ENCODE measurements at regions not wholly inside any gene's neighbourhood (a gene's known extent, or its start where the extent isn't known, plus 50 kb on each side); places are given as distances from the start of the nearest gene placed in this dataset.
"Not testable (repeated sequence)": the region's sequence is repeated elsewhere in the genome, so short reads cannot be mapped to it uniquely, and the experiment has no call there.

DNA sequence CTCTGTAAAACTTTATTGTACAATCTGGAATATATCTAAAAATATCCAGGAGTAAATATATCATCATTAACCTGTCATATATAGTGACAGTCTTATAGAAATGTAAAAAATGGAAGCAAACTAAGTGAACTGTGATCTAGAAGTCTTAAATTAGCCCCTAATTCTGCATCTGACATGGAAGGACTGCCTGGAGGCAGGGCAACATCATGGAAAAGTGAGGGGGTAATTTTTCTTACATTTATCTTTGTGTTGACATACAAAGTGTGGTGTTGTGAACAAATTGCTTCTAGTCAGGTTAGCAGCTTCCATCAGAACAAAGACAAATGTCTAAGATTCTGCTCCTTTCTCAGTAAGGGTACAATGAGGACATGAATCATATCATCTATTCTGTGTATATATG, 186.3 kb downstream of the C4orf33 start:
- no peak for TF ChIP-seq EZH2 (IDR thresholded peaks at IDR 0.05; ENCODE audit: borderline replicate concordance)
- Histone ChIP-seq H3K27ac (no peak overlapping the region), H3K4me2 (no peak overlapping the region), H4K20me1 (ENCODE audit: insufficient read depth, poor library complexity, severe bottlenecking) (no peaks in the 10 kb centered on the region), H3K9me2 (replicated peaks; ENCODE audit: insufficient read depth) (no peaks in the 10 kb centered on the region), H3K27me3 (no peaks in the 10 kb centered on the region), H3K36me3 (replicated peaks; ENCODE audit: insufficient read depth, low read depth) (no peaks in the 10 kb centered on the region), H3K4me3 (no peak overlapping the region), H2AFZ (no peak overlapping the region), H3K4me1 (ENCODE audit: insufficient read depth) (no peaks in the 10 kb centered on the region), H3K79me2 (no peaks in the 10 kb centered on the region), H3K9me3 (ENCODE audit: low read depth) (no peaks in the 10 kb centered on the region)
- DNase-seq (ENCODE audit: low spot score), result no peak

DNA sequence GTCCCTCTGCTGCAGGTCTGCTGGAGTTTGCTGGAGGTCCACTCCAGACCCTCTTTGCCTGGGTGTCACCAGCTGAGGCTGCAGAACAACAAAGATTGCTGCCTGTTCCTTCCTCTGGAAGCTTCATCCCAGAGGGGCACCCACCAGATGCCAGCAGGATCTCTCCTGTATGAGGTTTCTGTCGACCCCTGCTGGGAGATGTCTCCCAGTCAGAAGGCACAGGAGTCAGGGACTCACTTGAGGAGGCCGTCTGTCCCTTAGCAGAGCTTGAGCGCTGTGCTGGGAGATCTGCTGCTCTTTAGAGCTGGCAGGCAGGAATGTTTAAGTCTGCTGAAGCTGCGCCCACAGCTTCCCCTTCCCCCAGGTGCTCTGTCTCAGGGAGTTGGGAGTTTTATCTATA, 196.2 kb downstream of the C4orf33 start:
- H2AFZ ChIP-seq; H3K9me3 ChIP-seq (ENCODE audit: low read depth); H3K27me3 ChIP-seq; H4K20me1 ChIP-seq (ENCODE audit: insufficient read depth, poor library complexity, severe bottlenecking); H3K4me3 ChIP-seq; H3K4me1 ChIP-seq (ENCODE audit: insufficient read depth); H3K4me2 ChIP-seq; H3K27ac ChIP-seq; DNase-seq (ENCODE audit: low spot score); H3K79me2 ChIP-seq; H3K36me3 ChIP-seq (replicated peaks; ENCODE audit: insufficient read depth, low read depth); H3K9me2 ChIP-seq (replicated peaks; ENCODE audit: insufficient read depth): not testable (repeated sequence)
- 75% methylated on average over 4 of the region's 4 CpGs for WGBS (ENCODE audit: low lambda C conversion rate, missing lambda C conversion rate)

DNA sequence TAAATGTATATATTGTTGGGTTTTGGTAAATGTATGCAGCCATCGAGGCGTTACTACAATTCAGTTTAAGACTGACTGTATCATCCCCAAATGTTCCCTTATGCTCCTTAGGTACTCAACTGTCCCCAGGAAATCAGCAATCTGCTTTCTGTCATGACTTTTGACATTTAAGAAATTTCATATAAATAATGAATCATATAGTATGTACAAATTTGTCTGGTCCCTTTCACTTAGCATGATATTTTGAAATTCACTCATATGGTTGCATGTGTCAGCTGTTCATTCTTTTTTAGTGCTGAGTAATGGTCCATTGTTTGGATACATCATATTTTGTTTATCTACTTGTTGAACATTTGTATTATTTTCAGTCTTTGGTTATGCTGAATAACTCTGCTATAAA, 218.8 kb downstream of the C4orf33 start:
- Histone ChIP-seq H3K27me3 (no peaks in the 10 kb centered on the region), H3K9me2 (replicated peaks; ENCODE audit: insufficient read depth) (no peaks in the 10 kb centered on the region), H3K4me2 (no peak overlapping the region), H3K27ac (no peak overlapping the region), H3K4me1 (ENCODE audit: insufficient read depth) (no peaks in the 10 kb centered on the region), H3K4me3 (no peak overlapping the region), H4K20me1 (ENCODE audit: insufficient read depth, poor library complexity, severe bottlenecking) (no peaks in the 10 kb centered on the region), H3K36me3 (replicated peaks; ENCODE audit: insufficient read depth, low read depth) (no peaks in the 10 kb centered on the region), H2AFZ (no peak overlapping the region), H3K79me2 (no peaks in the 10 kb centered on the region), H3K9me3 (ENCODE audit: low read depth) (no peaks in the 10 kb centered on the region)
- no peak for DNase-seq (ENCODE audit: low spot score)
- WGBS (ENCODE audit: low lambda C conversion rate, missing lambda C conversion rate), result 98% methylated on average over 2 of the region's 2 CpGs
- TF ChIP-seq EZH2phosphoT487 (IDR thresholded peaks at IDR 0.05; ENCODE audit: low read depth, severe bottlenecking, unreplicated experiment) (no peak), EZH2 (IDR thresholded peaks at IDR 0.05; ENCODE audit: borderline replicate concordance) (no peak)
- TF ChIP-seq, protein P1, sequence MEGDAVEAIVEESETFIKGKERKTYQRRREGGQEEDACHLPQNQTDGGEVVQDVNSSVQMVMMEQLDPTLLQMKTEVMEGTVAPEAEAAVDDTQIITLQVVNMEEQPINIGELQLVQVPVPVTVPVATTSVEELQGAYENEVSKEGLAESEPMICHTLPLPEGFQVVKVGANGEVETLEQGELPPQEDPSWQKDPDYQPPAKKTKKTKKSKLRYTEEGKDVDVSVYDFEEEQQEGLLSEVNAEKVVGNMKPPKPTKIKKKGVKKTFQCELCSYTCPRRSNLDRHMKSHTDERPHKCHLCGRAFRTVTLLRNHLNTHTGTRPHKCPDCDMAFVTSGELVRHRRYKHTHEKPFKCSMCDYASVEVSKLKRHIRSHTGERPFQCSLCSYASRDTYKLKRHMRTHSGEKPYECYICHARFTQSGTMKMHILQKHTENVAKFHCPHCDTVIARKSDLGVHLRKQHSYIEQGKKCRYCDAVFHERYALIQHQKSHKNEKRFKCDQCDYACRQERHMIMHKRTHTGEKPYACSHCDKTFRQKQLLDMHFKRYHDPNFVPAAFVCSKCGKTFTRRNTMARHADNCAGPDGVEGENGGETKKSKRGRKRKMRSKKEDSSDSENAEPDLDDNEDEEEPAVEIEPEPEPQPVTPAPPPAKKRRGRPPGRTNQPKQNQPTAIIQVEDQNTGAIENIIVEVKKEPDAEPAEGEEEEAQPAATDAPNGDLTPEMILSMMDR (IDR thresholded peaks at IDR 0.05; ENCODE audit: poor library complexity), result no peak

DNA sequence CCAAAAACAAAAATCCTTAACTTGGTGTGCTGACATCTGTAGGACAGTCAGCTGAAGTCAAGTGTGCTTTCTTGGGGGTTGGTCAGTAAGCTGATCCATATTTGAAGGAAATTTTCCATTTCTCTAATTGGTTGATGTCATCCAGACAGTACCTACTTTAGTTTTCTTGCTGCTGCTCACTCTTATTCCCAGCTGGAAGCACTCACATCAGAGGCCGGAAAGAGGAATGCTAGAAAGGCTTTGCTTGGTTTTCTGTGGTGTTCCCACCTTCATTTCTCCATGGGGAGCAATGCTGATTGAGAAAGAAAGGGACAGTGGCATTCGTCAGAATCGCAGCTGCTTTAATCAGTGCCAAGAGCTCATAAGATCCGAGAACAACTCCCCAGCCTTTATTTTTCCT, 227.0 kb downstream of the C4orf33 start:
- 57% methylated on average over 4 of the region's 4 CpGs for WGBS (ENCODE audit: low lambda C conversion rate, missing lambda C conversion rate)

More for the DNA sequence above, 227.0 kb downstream of the C4orf33 start:
- Histone ChIP-seq H3K4me2 (no peak overlapping the region), H3K4me1 (ENCODE audit: insufficient read depth) (no peaks in the 10 kb centered on the region), H4K20me1 (ENCODE audit: insufficient read depth, poor library complexity, severe bottlenecking) (no peaks in the 10 kb centered on the region), H3K79me2 (no peaks in the 10 kb centered on the region), H3K4me3 (no peak overlapping the region), H3K36me3 (replicated peaks; ENCODE audit: insufficient read depth, low read depth) (no peaks in the 10 kb centered on the region), H3K9me2 (replicated peaks; ENCODE audit: insufficient read depth) (no peaks in the 10 kb centered on the region), H3K27me3 (peaks cover 3% of the 10 kb centered on the region), H3K27ac (no peak overlapping the region), H2AFZ (no peak overlapping the region), H3K9me3 (ENCODE audit: low read depth) (no peaks in the 10 kb centered on the region)
- TF ChIP-seq EZH2phosphoT487 (IDR thresholded peaks at IDR 0.05; ENCODE audit: low read depth, severe bottlenecking, unreplicated experiment) (no peak), EZH2 (IDR thresholded peaks at IDR 0.05; ENCODE audit: borderline replicate concordance) (no peak)
- TF ChIP-seq, protein P1 (IDR thresholded peaks at IDR 0.05; ENCODE audit: poor library complexity), result no peak
- no peak for DNase-seq (ENCODE audit: low spot score)

Data from hepatocyte (in vitro differentiated cells).